Suprapubic skin (tissue), 4 donors: ENCODE measurements at regions not wholly inside any gene's neighbourhood (a gene's known extent, or its start where the extent isn't known, plus 50 kb on each side); places are given as distances from the start of the nearest gene placed in this dataset.

Experiments used
- CTCF ChIP-seq, 2 donors: fragments of 200-600 bp in 1 of 2; fragments of 450-650 bp in 1 of 2; sonication (generic) in 1 of 2; IDR thresholded peaks; one replicate each; pipeline ENCODE4 v1.5.1; 2016 to 2019; ENCODE audit warnings: antibody characterized with exemption in 2 of 2, mild to moderate bottlenecking in 1 of 2, moderate library complexity in 1 of 2
- POLR2A ChIP-seq, 2 donors: fragments of 450-650 bp; IDR thresholded peaks; one replicate each; pipeline ENCODE4 v1.6.1; 2017; ENCODE audit warnings: antibody characterized with exemption in 2 of 2, mild to moderate bottlenecking in 2 of 2, moderate library complexity in 2 of 2
- POLR2AphosphoS5 ChIP-seq, 3 donors: sonication (generic); formaldehyde crosslinking; IDR thresholded peaks; one replicate each; pipeline ENCODE4 v1.6.1; 2017; ENCODE audit warnings: antibody characterized with exemption in 3 of 3

- TF ChIP-seq CTCF (IDR thresholded peaks at IDR 0.05): no peak
- no peak for TF ChIP-seq POLR2AphosphoS5 (IDR thresholded peaks at IDR 0.05)
- no peak for TF ChIP-seq POLR2A (IDR thresholded peaks at IDR 0.05)
Observed at GRCh38 chr16:50906454-50906853, 164.6 kb downstream of the CYLD start.
